Smooth muscle cell (in vitro differentiated cells): ENCODE measurements at regions not wholly inside any gene's neighbourhood (a gene's known extent, or its start where the extent isn't known, plus 50 kb on each side); places are given as distances from the start of the nearest gene placed in this dataset.

Source experiments
- DNase-seq: peaks from one replicate; lab custom pipeline; 2025; ENCODE audit not compliant: unreplicated experiment; lab: John Stamatoyannopoulos, UW
- H2AFZ ChIP-seq: fragments of 200-600 bp; sonication (generic); 2 replicates; pipeline ENCODE4 v1.6.0; 2016; ENCODE audit warnings: antibody characterized with exemption, low read depth, mild to moderate bottlenecking
- H3F3A ChIP-seq: fragments of 200-600 bp; sonication (generic); 2 replicates; pipeline ENCODE4 v1.6.0; 2017; ENCODE audit warnings: antibody characterized with exemption, low read depth
- H3K27ac ChIP-seq: fragments of 200-600 bp; sonication (generic); 2 replicates; pipeline ENCODE4 v1.5.1; 2016; ENCODE audit warnings: low read depth, mild to moderate bottlenecking
- H3K27me3 ChIP-seq: fragments of 200-600 bp; sonication (generic); 2 replicates; pipeline ENCODE4 v1.6.1; 2016; ENCODE audit warnings: low read depth, mild to moderate bottlenecking
- H3K36me3 ChIP-seq: fragments of 200-600 bp; sonication (generic); 2 replicates; pipeline ENCODE4 v1.5.1; 2016; ENCODE audit warnings: low read depth
- H3K4me1 ChIP-seq: fragments of 200-600 bp; sonication (generic); 2 replicates; pipeline ENCODE4 v1.5.1; 2016; ENCODE audit warnings: low read depth
- H3K4me2 ChIP-seq: fragments of 200-600 bp; sonication (generic); 2 replicates; pipeline ENCODE4 v1.6.0; 2016; ENCODE audit warnings: mild to moderate bottlenecking
- H3K4me3 ChIP-seq: fragments of 200-600 bp; sonication (generic); 2 replicates; pipeline ENCODE4 v1.5.1; 2016; ENCODE audit warnings: mild to moderate bottlenecking
- H3K79me2 ChIP-seq: fragments of 200-600 bp; sonication (generic); 2 replicates; pipeline ENCODE4 v1.6.0; 2016; ENCODE audit warnings: low read depth, mild to moderate bottlenecking
- H3K9ac ChIP-seq: fragments of 200-600 bp; sonication (generic); 2 replicates; pipeline ENCODE4 v1.6.0; 2016; ENCODE audit warnings: low read depth
- H3K9me3 ChIP-seq: fragments of 200-600 bp; sonication (generic); replicated peaks from 2 replicates; pipeline ENCODE4 v1.5.1; 2016; ENCODE audit warnings: low read depth
- H4K20me1 ChIP-seq: fragments of 200-600 bp; sonication (generic); 2 replicates; pipeline ENCODE4 v1.6.0; 2016; ENCODE audit warnings: low read depth
- CTCF ChIP-seq: fragments of 200-600 bp; sonication (generic); IDR thresholded peaks from 2 replicates; pipeline ENCODE4 v1.5.1; 2017; ENCODE audit warnings: borderline replicate concordance, mild to moderate bottlenecking, antibody characterized with exemption; ENCODE audit not compliant: insufficient read depth, poor library complexity, severe bottlenecking
- WGBS: methylation state at CpG from one replicate; pipeline ENCODE4 v1.1.7; 2016; ENCODE audit warnings: low lambda C conversion rate; 5-methylcytosine and 5-hydroxymethylcytosine counted together

- Histone ChIP-seq H3F3A (no peaks in the 10 kb centered on the region), H3K27ac (no peak overlapping the region)
- 81% methylated on average over 4 of the region's 4 CpGs for WGBS
These were observed 350.0 kb downstream of the GALC start for GRCh38 chr14:87643005-87643404.

GRCh38 chr14:87640553-87640952, 352.4 kb downstream of the GALC start:
- no peak for DNase-seq
- Histone ChIP-seq H4K20me1 (no peaks in the 10 kb centered on the region), H3K4me3 (no peak overlapping the region), H3K9me3 (no peaks in the 10 kb centered on the region), H3K27me3 (no peaks in the 10 kb centered on the region), H3F3A (no peaks in the 10 kb centered on the region), H3K36me3 (no peaks in the 10 kb centered on the region), H3K27ac (no peak overlapping the region), H2AFZ (no peak overlapping the region), H3K4me2 (no peak overlapping the region), H3K9ac (no peak overlapping the region), H3K4me1 (no peaks in the 10 kb centered on the region), H3K79me2 (no peaks in the 10 kb centered on the region)
- TF ChIP-seq CTCF, result no peak

More at GRCh38 chr14:87643005-87643404, 350.0 kb downstream of the GALC start:
- Histone ChIP-seq H3K27me3 (no peaks in the 10 kb centered on the region), H3K36me3 (no peaks in the 10 kb centered on the region), H3K9ac (no peak overlapping the region), H3K4me2 (no peak overlapping the region), H2AFZ (no peak overlapping the region), H3K79me2 (no peaks in the 10 kb centered on the region), H3K4me1 (no peaks in the 10 kb centered on the region), H3K4me3 (no peak overlapping the region), H3K9me3 (no peaks in the 10 kb centered on the region), H4K20me1 (no peaks in the 10 kb centered on the region)
- TF ChIP-seq CTCF, result no peak
- no peak for DNase-seq

GRCh38 chr14:87638196-87638595, 354.8 kb downstream of the GALC start:
- Histone ChIP-seq H4K20me1 (no peaks in the 10 kb centered on the region), H3K36me3 (no peaks in the 10 kb centered on the region), H3K4me3 (no peak overlapping the region), H2AFZ (no peak overlapping the region), H3K4me2 (no peak overlapping the region), H3K27me3 (no peaks in the 10 kb centered on the region), H3K79me2 (no peaks in the 10 kb centered on the region), H3K27ac (no peak overlapping the region), H3K4me1 (no peaks in the 10 kb centered on the region), H3K9ac (no peak overlapping the region), H3F3A (no peaks in the 10 kb centered on the region), H3K9me3 (no peaks in the 10 kb centered on the region)
- 93% methylated on average over 3 of the region's 3 CpGs for WGBS
- DNase-seq, result no peak
- no peak for TF ChIP-seq CTCF

- Histone ChIP-seq H2AFZ (no peak overlapping the region), H3F3A (peaks cover 8% of the 10 kb centered on the region), H3K9me3 (no peaks in the 10 kb centered on the region), H3K4me3 (no peak overlapping the region), H3K36me3 (no peaks in the 10 kb centered on the region), H3K9ac (no peak overlapping the region), H3K27me3 (no peaks in the 10 kb centered on the region), H3K27ac (no peak overlapping the region), H3K4me1 (peaks cover 9% of the 10 kb centered on the region), H3K4me2 (no peak overlapping the region), H4K20me1 (no peaks in the 10 kb centered on the region), H3K79me2 (no peaks in the 10 kb centered on the region)
- DNase-seq, result no peak
- no peak for TF ChIP-seq CTCF
- WGBS, result 79% methylated on average over 3 of the region's 3 CpGs
These were observed 357.5 kb downstream of the GALC start for GRCh38 chr14:87635442-87635841.
